Breast epithelium (tissue), 4 donors: ENCODE measurements at regions not wholly inside any gene's neighbourhood (a gene's known extent, or its start where the extent isn't known, plus 50 kb on each side); places are given as distances from the start of the nearest gene placed in this dataset.

ENCODE experiments used
- DNase-seq, 2 donors: peaks; one replicate each; pipeline ENCODE4 v3.0.0-alpha.2; 2019; ENCODE audit warnings: low spot score in 2 of 2
- H3K27ac ChIP-seq, 2 donors: fragments of 200-600 bp; sonication (generic) in 1 of 2; one replicate each; pipeline ENCODE4 v1.5.1; 2016 to 2019; ENCODE audit warnings: mild to moderate bottlenecking in 1 of 2
- H3K27me3 ChIP-seq, 2 donors: fragments of 200-600 bp; sonication (generic) in 1 of 2; one replicate each; pipeline versions ENCODE4 v1.5.1 to v1.6.0; 2017 to 2019; ENCODE audit warnings: control low read depth in 1 of 2, mild to moderate bottlenecking in 1 of 2
- H3K36me3 ChIP-seq: fragments of 200-600 bp; one replicate; pipeline ENCODE4 v1.5.1; 2019
- H3K4me1 ChIP-seq, 2 donors: fragments of 200-600 bp; sonication (generic); one replicate each; pipeline ENCODE4 v1.5.1; 2016 to 2019; ENCODE audit warnings: control low read depth in 1 of 2
- H3K4me3 ChIP-seq, 3 donors: fragments of 200-600 bp; sonication (generic); 1 replicate in 2 of 3; 2 replicates in 1 of 3; pipeline ENCODE4 v1.5.1; 2016 to 2019; ENCODE audit warnings: mild to moderate bottlenecking in 3 of 3, moderate library complexity in 2 of 3
- H3K9me3 ChIP-seq, 2 donors: fragments of 200-600 bp; sonication (generic) in 1 of 2; one replicate each; pipeline ENCODE4 v1.5.1; 2016 to 2019; ENCODE audit warnings: control low read depth in 1 of 2
- POLR2A ChIP-seq: fragments of 450-650 bp; IDR thresholded peaks from one replicate; pipeline ENCODE4 v1.6.1; 2016; ENCODE audit warnings: antibody characterized with exemption, mild to moderate bottlenecking, moderate library complexity
- POLR2AphosphoS5 ChIP-seq, 3 donors: sonication (generic); formaldehyde crosslinking; IDR thresholded peaks; one replicate each; pipeline ENCODE4 v1.6.1; 2017; ENCODE audit warnings: antibody characterized with exemption in 3 of 3
- intact Hi-C: fragments of 100-400 bp; cut with DNase I; formaldehyde crosslinking; loops from one replicate; pipeline ENCODE4 v1.15.1; 2023; ENCODE audit warnings: low total_unique reads
- TF ChIP-seq, protein P1 (sequence below), 3 donors: fragments of 450-650 bp; IDR thresholded peaks; one replicate each; pipeline ENCODE4 v1.5.1; 2016 to 2017; ENCODE audit warnings: antibody characterized with exemption in 3 of 3, mild to moderate bottlenecking in 3 of 3, moderate library complexity in 3 of 3

DNA sequence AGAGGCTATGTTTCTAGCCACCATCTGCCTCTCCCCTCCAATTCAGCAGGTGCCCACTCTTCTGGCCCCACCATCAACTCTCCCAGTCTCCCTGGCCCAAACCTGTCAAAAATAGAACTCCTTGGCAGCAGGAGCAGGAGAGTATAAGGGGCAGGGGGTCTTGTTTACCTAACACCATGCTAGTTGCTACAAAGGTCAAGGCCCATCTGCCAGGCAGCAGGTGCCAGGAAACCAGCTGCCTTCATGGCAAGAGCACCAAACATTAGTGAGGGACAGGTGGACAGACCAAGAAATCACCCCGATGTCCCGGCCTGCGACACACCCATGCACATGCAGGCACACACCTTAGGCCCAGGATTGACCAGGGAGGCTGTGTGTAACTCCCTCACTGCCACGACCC, 387.9 kb downstream of the BUD13 start:
- H3K9me3 ChIP-seq, result no peaks in the 10 kb centered on the region
- no peaks in the 10 kb centered on the region for H3K4me1 ChIP-seq
- intact Hi-C loops, result no loop called here
- H3K27me3 ChIP-seq, result peaks cover 0 to 8% of the 10 kb centered on the region in 2 donors
- H3K27ac ChIP-seq, result no peak overlapping the region
- TF ChIP-seq, protein P1, sequence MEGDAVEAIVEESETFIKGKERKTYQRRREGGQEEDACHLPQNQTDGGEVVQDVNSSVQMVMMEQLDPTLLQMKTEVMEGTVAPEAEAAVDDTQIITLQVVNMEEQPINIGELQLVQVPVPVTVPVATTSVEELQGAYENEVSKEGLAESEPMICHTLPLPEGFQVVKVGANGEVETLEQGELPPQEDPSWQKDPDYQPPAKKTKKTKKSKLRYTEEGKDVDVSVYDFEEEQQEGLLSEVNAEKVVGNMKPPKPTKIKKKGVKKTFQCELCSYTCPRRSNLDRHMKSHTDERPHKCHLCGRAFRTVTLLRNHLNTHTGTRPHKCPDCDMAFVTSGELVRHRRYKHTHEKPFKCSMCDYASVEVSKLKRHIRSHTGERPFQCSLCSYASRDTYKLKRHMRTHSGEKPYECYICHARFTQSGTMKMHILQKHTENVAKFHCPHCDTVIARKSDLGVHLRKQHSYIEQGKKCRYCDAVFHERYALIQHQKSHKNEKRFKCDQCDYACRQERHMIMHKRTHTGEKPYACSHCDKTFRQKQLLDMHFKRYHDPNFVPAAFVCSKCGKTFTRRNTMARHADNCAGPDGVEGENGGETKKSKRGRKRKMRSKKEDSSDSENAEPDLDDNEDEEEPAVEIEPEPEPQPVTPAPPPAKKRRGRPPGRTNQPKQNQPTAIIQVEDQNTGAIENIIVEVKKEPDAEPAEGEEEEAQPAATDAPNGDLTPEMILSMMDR (IDR thresholded peaks at IDR 0.05), result no peak
- no peak for TF ChIP-seq POLR2AphosphoS5 (IDR thresholded peaks at IDR 0.05)
- no peak for TF ChIP-seq POLR2A
- H3K4me3 ChIP-seq, result no peak overlapping the region
- DNase-seq, result no peak
- H3K36me3 ChIP-seq, result no peaks in the 10 kb centered on the region

GRCh38 chr11:116384407-116384806, 388.4 kb downstream of the BUD13 start:
- Histone ChIP-seq H3K4me3 (no peak overlapping the region), H3K36me3 (no peaks in the 10 kb centered on the region), H3K27me3 (peaks cover 0 to 8% of the 10 kb centered on the region in 2 donors), H3K4me1 (no peaks in the 10 kb centered on the region), H3K27ac (no peak overlapping the region), H3K9me3 (no peaks in the 10 kb centered on the region)
- TF ChIP-seq, protein P1 (IDR thresholded peaks at IDR 0.05), result no peak
- no peak for TF ChIP-seq POLR2A
- no peak for TF ChIP-seq POLR2AphosphoS5 (IDR thresholded peaks at IDR 0.05)
- DNase-seq, result no peak
- intact Hi-C loops, result no loop called here

DNA sequence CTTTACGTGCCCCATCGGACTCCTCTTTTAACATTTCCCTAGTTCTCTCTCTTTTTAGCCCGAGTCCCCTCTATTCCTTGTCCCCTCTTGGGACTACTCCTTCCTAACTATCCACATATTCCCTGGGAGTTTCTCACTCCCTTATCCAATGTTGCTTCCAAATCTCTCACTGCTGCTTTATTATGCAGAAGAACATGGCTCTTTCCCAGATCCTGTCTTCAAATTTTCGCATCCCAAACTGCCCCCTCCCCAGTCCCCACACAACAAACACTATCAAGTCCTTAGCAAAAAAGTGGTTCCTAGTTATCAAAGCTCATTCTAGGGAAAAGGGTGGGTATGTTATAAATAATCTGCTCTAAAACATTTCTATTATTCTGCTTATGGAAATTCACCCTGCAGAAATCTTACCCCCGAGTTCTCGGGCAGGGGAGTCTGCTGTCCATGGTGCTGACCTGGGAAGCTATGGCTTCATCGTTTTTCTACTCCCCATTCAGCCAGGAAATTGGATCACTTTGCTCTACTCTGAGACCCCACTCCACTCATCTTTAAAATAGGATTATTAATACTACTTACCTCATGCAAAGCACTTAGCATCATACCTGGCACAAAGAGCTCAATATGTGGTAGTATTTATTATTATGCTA, 393.5 kb downstream of the BUD13 start:
- Histone ChIP-seq H3K27ac (no peak overlapping the region), H3K27me3 (peaks cover 0 to 8% of the 10 kb centered on the region in 2 donors), H3K4me3 (no peak overlapping the region), H3K9me3 (no peaks in the 10 kb centered on the region), H3K36me3 (no peaks in the 10 kb centered on the region), H3K4me1 (no peaks in the 10 kb centered on the region)
- intact Hi-C loops, result no loop called here
- TF ChIP-seq POLR2A (no peak), POLR2AphosphoS5 (IDR thresholded peaks at IDR 0.05) (no peak)
- TF ChIP-seq, protein P1 (IDR thresholded peaks at IDR 0.05), result no peak
- DNase-seq, result no peak

DNA sequence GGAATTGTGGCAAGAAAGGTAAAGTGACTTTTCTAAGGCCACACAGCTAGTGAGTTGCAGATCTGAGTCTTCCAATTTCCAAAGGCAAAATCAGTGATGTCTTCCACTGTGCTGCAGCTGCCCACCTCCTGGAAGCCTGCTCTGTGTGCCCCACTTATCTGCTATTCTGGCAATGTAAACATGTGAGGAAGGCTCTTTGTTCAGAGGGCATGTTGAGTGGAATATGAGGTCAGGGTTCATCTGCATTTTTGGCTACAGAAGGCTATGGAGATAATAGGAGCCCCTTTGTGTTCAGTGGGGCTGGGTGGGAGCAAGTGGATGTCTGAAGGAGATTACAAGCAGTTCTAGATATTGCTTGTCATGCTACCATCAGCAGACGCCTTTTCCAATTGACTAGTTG, 396.2 kb downstream of the BUD13 start:
- intact Hi-C loops, result no loop called here
- no peak for TF ChIP-seq POLR2A
- no peak for TF ChIP-seq POLR2AphosphoS5 (IDR thresholded peaks at IDR 0.05)
- TF ChIP-seq, protein P1 (IDR thresholded peaks at IDR 0.05), result no peak
- H3K4me3 ChIP-seq, result no peak overlapping the region
- no peaks in the 10 kb centered on the region for H3K4me1 ChIP-seq
- H3K9me3 ChIP-seq, result no peaks in the 10 kb centered on the region
- no peak for DNase-seq
- no peaks in the 10 kb centered on the region for H3K36me3 ChIP-seq
- peaks cover 0 to 8% of the 10 kb centered on the region in 2 donors for H3K27me3 ChIP-seq
- H3K27ac ChIP-seq, result no peak overlapping the region

DNA sequence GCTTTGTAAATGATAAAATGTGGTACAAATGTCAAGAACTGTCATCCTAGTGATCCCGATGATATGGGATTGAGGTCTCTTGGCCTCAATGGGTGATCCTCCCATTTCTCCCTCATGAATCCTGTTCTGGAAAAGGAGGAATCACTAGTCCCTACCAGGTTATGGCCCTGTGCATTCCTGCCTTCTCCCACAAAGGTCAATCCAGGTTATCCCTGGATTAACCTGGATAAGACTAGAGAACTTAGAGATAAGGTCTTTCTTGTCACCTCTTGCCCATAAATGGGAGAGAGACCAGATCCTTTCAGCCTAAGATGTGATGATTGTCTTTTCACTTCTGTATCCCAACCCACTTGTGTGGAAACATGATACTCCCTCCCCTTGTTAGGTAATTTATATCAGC, 396.7 kb downstream of the BUD13 start:
- no peaks in the 10 kb centered on the region for H3K9me3 ChIP-seq

More for the DNA sequence above, 396.7 kb downstream of the BUD13 start:
- no peak for DNase-seq
- Histone ChIP-seq H3K4me1 (no peaks in the 10 kb centered on the region), H3K27me3 (peaks cover 0 to 7% of the 10 kb centered on the region in 2 donors), H3K4me3 (no peak overlapping the region), H3K27ac (no peak overlapping the region), H3K36me3 (no peaks in the 10 kb centered on the region)
- intact Hi-C loops, result no loop called here
- TF ChIP-seq, protein P1 (IDR thresholded peaks at IDR 0.05), result no peak
- TF ChIP-seq POLR2AphosphoS5 (IDR thresholded peaks at IDR 0.05) (no peak), POLR2A (no peak)
